ENCODE measurements at regions not wholly inside any gene's neighbourhood (a gene's known extent, or its start where the extent isn't known, plus 50 kb on each side); places are given as distances from the start of the nearest gene placed in this dataset.

DNA sequence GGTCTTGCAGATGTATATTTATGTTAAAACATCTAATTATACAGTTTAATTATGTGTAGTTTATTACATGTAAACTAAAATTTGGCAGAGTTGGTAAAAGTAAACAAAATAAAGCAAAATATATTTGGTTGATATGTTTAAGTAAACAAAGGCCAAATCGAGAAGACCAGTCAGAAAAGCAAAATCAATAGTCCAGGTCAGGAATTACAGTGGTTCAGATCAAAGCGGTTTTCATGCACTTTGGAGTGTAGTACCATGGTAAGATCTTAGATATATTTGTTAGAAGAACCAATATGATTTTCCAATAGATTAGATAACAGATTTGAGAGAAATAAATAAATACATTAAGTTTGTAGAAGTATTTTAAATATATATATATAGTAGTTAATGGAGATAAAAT lies 1421.6 kb upstream of the CDH8 start:
- TF ChIP-seq, protein P1, sequence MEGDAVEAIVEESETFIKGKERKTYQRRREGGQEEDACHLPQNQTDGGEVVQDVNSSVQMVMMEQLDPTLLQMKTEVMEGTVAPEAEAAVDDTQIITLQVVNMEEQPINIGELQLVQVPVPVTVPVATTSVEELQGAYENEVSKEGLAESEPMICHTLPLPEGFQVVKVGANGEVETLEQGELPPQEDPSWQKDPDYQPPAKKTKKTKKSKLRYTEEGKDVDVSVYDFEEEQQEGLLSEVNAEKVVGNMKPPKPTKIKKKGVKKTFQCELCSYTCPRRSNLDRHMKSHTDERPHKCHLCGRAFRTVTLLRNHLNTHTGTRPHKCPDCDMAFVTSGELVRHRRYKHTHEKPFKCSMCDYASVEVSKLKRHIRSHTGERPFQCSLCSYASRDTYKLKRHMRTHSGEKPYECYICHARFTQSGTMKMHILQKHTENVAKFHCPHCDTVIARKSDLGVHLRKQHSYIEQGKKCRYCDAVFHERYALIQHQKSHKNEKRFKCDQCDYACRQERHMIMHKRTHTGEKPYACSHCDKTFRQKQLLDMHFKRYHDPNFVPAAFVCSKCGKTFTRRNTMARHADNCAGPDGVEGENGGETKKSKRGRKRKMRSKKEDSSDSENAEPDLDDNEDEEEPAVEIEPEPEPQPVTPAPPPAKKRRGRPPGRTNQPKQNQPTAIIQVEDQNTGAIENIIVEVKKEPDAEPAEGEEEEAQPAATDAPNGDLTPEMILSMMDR (IDR thresholded peaks at IDR 0.05) = no peak
- TF ChIP-seq EP300 (IDR thresholded peaks at IDR 0.05) = no peak
